SK-N-SH treated with all-trans-retinoic acid at 6 μM for 48 hours (cell line): ENCODE measurements at regions not wholly inside any gene's neighbourhood (a gene's known extent, or its start where the extent isn't known, plus 50 kb on each side); places are given as distances from the start of the nearest gene placed in this dataset.

Experiments used
- ATAC-seq: fragments of 200-7000 bp; cut with Tn5 transposase; 3 replicates; pipeline ENCODE4 v1.9.1; 2020; ENCODE audit warnings: mild to moderate bottlenecking, moderate library complexity
- ARNTL ChIP-seq: fragments of 450-650 bp; formaldehyde crosslinking; IDR thresholded peaks from 2 replicates; pipeline ENCODE4 v1.5.0; 2020; ENCODE audit warnings: low read depth, mild to moderate bottlenecking, moderate library complexity, borderline replicate concordance
- BACH2 ChIP-seq: fragments of 250-450 bp; sonication (Bioruptor Pico); IDR thresholded peaks from 2 replicates; pipeline ENCODE4 v1.9.0; 2021; ENCODE audit warnings: mild to moderate bottlenecking, borderline replicate concordance
- CSDC2 ChIP-seq: fragments of 250-450 bp; sonication (Bioruptor Pico); IDR thresholded peaks from 2 replicates; pipeline ENCODE4 v1.5.0; 2020; ENCODE audit warnings: mild to moderate bottlenecking, moderate library complexity
- CSRNP3 ChIP-seq: fragments of 250-450 bp; sonication (Bioruptor Pico); IDR thresholded peaks from 2 replicates; pipeline ENCODE4 v1.5.1; 2021; ENCODE audit warnings: mild to moderate bottlenecking, moderate library complexity
- GLIS3 ChIP-seq: fragments of 250-450 bp; sonication (Bioruptor Pico); IDR thresholded peaks from 2 replicates; pipeline ENCODE4 v1.5.0; 2020; ENCODE audit warnings: mild to moderate bottlenecking, moderate library complexity
- ISL1 ChIP-seq: fragments of 250-450 bp; sonication (Bioruptor Pico); IDR thresholded peaks from 2 replicates; pipeline ENCODE4 v2.1.2; 2022; ENCODE audit warnings: mild to moderate bottlenecking, moderate library complexity
- OSR1 ChIP-seq: fragments of 250-450 bp; sonication (Bioruptor Pico); IDR thresholded peaks from 2 replicates; pipeline ENCODE4 v1.8.0; 2022; ENCODE audit warnings: moderate library complexity, mild to moderate bottlenecking, inconsistent platforms
- PATZ1 ChIP-seq: fragments of 250-450 bp; sonication (Bioruptor Pico); IDR thresholded peaks from 2 replicates; pipeline ENCODE4 v1.8.0; 2020; ENCODE audit warnings: mild to moderate bottlenecking, moderate library complexity, borderline replicate concordance
- POU6F1 ChIP-seq: fragments of 250-450 bp; sonication (Bioruptor Pico); IDR thresholded peaks from 2 replicates; pipeline ENCODE4 v1.8.0; 2021; ENCODE audit warnings: low read depth, mild to moderate bottlenecking, moderate library complexity, borderline replicate concordance
- PPARA ChIP-seq: fragments of 250-450 bp; sonication (Bioruptor Pico); IDR thresholded peaks from 2 replicates; pipeline ENCODE4 v1.5.0; 2020; ENCODE audit warnings: mild to moderate bottlenecking, borderline replicate concordance
- RARB ChIP-seq: fragments of 250-450 bp; sonication (Bioruptor Pico); IDR thresholded peaks from 2 replicates; pipeline ENCODE4 v1.8.0; 2021; ENCODE audit warnings: mild to moderate bottlenecking, moderate library complexity
- TCF4 ChIP-seq: fragments of 250-450 bp; sonication (Bioruptor Pico); IDR thresholded peaks from 2 replicates; pipeline ENCODE4 v1.8.0; 2021; ENCODE audit warnings: mild to moderate bottlenecking, moderate library complexity, borderline replicate concordance
- TOX ChIP-seq: fragments of 250-450 bp; sonication (Bioruptor Pico); IDR thresholded peaks from 2 replicates; pipeline ENCODE4 v1.8.0; 2021; ENCODE audit warnings: mild to moderate bottlenecking, moderate library complexity, borderline replicate concordance
- TSHZ2 ChIP-seq: fragments of 250-450 bp; sonication (Bioruptor Pico); IDR thresholded peaks from 2 replicates; pipeline ENCODE4 v1.5.0; 2020; ENCODE audit warnings: mild to moderate bottlenecking, moderate library complexity
- ZC3H10 ChIP-seq: fragments of 250-450 bp; sonication (Bioruptor Pico); IDR thresholded peaks from 2 replicates; pipeline ENCODE4 v1.5.1; 2021; ENCODE audit warnings: mild to moderate bottlenecking, moderate library complexity
- ZFP3 ChIP-seq: fragments of 250-450 bp; sonication (Bioruptor Pico); IDR thresholded peaks from 2 replicates; pipeline ENCODE4 v1.5.0; 2020; ENCODE audit warnings: mild to moderate bottlenecking, moderate library complexity

GRCh38 chr2:223470602-223471001 lies 131.6 kb downstream of the SCG2 start:
- TF ChIP-seq POU6F1 (CRISPR knock-in tag) (no peak), CSRNP3 (no peak), TOX (CRISPR knock-in tag) (no peak), TSHZ2 (CRISPR knock-in tag) (no peak), PPARA (CRISPR knock-in tag) (no peak), ZC3H10 (CRISPR knock-in tag) (no peak), OSR1 (CRISPR knock-in tag) (no peak)
- TF ChIP-seq, all 23 proteins: peak for 0
- peak; percentile 54 for ATAC-seq

GRCh38 chr2:223472771-223473170 lies 129.4 kb downstream of the SCG2 start:
- TF ChIP-seq TCF4 (CRISPR knock-in tag), result no peak
- TF ChIP-seq TOX (CRISPR knock-in tag), result no peak
- TF ChIP-seq GLIS3 (CRISPR knock-in tag), result no peak
- TF ChIP-seq RARB (CRISPR knock-in tag), result no peak
- no peak for TF ChIP-seq POU6F1 (CRISPR knock-in tag)
- TF ChIP-seq PPARA (CRISPR knock-in tag), result no peak
- TF ChIP-seq PATZ1 (CRISPR knock-in tag), result no peak
- TF ChIP-seq BACH2 (CRISPR knock-in tag), result no peak
- TF ChIP-seq CSRNP3, result no peak
- TF ChIP-seq ISL1 (CRISPR knock-in tag), result no peak
- TF ChIP-seq CSDC2, result no peak
- ATAC-seq, result no peak

GRCh38 chr2:223474893-223475292 lies 127.3 kb downstream of the SCG2 start:
- TF ChIP-seq TOX (CRISPR knock-in tag) (no peak), ZFP3 (no peak), POU6F1 (CRISPR knock-in tag) (no peak), ARNTL (CRISPR knock-in tag) (no peak)
- peak; percentile 51 for ATAC-seq
